Keratinocyte (primary cell): ENCODE measurements at regions not wholly inside any gene's neighbourhood (a gene's known extent, or its start where the extent isn't known, plus 50 kb on each side); places are given as distances from the start of the nearest gene placed in this dataset.

ENCODE experiments used
- EZH2 ChIP-seq: IDR thresholded peaks from one replicate; pipeline ENCODE4 v1.6.1; 2012; ENCODE audit warnings: inconsistent platforms, mild to moderate bottlenecking, low read length, moderate library complexity
- TF ChIP-seq, protein P1 (sequence below), 3 experiments: IDR thresholded peaks in 1 of 3; conservative IDR thresholded peaks in 1 of 3; optimal IDR thresholded peaks in 1 of 3; 2 replicates in 2 of 3; 3 replicates in 1 of 3; pipeline versions ENCODE3 to v1.5.1; 2011; ENCODE audit warnings: low read length in 3 of 3, mild to moderate bottlenecking in 3 of 3, moderate library complexity in 2 of 3, control low read depth in 1 of 3, inconsistent platforms in 1 of 3; ENCODE audit not compliant: insufficient read depth in 2 of 3; ENCODE audit errors: extremely low read depth in 1 of 3

DNA sequence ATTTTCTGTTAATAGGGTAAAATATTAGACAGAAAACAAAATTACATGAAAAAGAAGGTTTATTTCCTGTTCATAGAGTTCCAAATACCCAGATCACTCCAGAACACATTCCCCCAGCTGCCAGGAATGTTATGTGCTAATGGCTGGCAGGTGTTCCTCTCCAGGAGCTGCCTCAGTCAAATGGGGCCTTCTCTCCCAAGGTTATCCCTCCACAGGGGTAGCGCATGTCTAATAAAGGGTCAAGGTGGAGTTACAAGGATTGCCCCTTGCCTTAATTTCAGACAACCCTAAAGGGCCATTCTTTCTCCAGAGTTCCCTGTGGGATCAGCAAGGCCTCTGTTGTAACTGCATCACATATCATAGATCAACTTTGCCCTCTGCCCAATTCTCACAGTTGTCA is 148.6 kb upstream of the PLPPR1 start:
- TF ChIP-seq, protein P1, sequence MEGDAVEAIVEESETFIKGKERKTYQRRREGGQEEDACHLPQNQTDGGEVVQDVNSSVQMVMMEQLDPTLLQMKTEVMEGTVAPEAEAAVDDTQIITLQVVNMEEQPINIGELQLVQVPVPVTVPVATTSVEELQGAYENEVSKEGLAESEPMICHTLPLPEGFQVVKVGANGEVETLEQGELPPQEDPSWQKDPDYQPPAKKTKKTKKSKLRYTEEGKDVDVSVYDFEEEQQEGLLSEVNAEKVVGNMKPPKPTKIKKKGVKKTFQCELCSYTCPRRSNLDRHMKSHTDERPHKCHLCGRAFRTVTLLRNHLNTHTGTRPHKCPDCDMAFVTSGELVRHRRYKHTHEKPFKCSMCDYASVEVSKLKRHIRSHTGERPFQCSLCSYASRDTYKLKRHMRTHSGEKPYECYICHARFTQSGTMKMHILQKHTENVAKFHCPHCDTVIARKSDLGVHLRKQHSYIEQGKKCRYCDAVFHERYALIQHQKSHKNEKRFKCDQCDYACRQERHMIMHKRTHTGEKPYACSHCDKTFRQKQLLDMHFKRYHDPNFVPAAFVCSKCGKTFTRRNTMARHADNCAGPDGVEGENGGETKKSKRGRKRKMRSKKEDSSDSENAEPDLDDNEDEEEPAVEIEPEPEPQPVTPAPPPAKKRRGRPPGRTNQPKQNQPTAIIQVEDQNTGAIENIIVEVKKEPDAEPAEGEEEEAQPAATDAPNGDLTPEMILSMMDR (optimal IDR thresholded peaks at IDR 0.05 in 1 of 3, IDR thresholded peaks at IDR 0.05 in 1 of 3, conservative IDR thresholded peaks at IDR 0.05 in 1 of 3; ENCODE audit: extremely low read depth in 1 of 3, insufficient read depth in 2 of 3, low read length in 3 of 3): no peak
- no peak for TF ChIP-seq EZH2
